GM20431 (cell line): ENCODE measurements at regions not wholly inside any gene's neighbourhood (a gene's known extent, or its start where the extent isn't known, plus 50 kb on each side); places are given as distances from the start of the nearest gene placed in this dataset.

Source experiments
- in situ Hi-C: fragments of 300-500 bp; cut with MseI, MboI; formaldehyde crosslinking; loops from one replicate; pipeline ENCODE4 v1.15.0; 2020; ENCODE audit warnings: low sequenced_read_pairs; ENCODE audit not compliant: unreplicated experiment

GRCh38 chr4:104879367-104879766 is 267.3 kb upstream of the TET2 start:
- in situ Hi-C loops: no loop called here

DNA sequence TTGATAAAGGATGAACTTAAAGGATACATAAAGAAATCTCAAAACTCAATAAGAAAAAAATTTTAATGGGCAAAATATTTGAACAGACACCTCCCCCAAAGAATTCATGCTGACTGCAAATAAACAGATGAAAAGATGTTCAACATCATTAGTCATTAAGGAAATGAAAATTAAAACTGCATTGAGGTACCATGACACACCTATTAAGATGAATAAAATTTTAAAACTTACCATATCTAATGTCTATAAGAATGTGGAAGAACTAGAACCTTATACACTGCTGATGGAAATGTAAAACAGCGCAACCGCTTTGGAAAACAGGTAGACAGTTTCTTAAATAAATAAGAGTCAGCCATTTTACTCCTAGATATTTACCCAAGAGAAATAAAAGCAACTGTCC is 266.8 kb upstream of the TET2 start:
- in situ Hi-C loops: no loop called here

GRCh38 chr4:104881136-104881886 is 265.4 kb upstream of the TET2 start:
- in situ Hi-C loops: no loop called here

GRCh38 chr4:104890598-104891275 is 255.9 kb upstream of the TET2 start:
- in situ Hi-C loops: no loop called here

DNA sequence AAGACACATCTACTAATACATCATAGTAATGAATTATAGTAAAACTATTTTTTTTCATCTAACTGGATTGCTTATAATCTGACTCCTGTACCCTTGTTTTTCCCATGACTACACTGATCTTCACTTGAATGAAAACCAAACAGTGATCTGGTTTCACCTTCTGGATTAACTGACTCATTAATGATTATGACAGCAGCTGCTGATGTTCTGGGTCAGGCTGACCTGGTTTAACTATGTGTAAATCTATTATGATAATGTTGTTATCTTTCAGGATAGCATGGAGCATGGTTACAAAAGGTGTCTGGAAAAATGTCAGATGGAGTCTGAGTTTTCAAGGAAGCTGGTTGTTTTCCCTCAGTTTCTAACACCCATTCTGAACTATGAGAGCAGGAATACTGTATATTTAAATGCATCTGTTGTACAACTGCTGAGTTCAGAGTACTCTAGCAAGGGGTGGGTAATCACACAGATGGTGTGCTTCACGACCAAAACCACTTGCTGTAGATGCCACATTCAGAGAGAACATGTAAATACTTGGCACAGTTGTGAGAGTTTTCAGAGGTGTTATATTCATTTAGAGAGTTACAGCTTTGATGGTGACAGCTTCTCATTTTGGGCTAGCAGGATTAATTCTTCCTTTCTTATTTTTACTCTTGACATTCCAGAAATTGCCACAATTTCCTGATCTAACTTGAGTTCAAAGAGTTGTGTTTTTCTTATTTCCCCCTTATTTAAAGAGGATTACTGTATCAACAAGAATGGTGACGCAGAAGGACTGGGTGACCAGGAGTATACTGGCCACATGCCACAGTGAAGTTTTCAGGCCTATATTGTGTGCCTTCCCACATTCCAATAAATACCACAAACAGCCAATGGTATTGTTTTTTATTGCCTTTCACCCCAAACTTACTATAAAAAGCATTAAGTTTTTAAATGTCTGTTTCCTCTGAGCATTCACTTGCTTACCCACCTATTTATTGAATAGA is 249.7 kb upstream of the TET2 start:
- in situ Hi-C loops: no loop called here

DNA sequence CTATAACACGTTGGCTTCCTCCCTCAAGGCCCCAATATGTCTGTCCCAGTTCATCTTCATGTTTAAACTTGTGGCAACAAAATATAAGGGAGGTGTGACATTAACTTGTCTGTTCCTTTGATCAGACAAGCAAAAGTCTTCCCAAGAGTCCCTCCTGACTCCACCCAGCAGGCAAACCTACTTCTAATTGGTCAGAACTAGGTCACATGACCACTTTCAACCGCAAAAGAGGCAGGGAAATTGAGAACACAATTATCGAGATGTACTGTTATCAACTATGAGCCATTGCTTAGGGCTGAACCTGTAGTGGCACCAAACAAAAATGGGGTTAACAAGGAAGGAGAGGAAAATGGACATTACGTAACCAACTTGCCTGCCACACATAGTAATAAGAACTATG is 246.8 kb upstream of the TET2 start:
- in situ Hi-C loops: no loop called here

DNA sequence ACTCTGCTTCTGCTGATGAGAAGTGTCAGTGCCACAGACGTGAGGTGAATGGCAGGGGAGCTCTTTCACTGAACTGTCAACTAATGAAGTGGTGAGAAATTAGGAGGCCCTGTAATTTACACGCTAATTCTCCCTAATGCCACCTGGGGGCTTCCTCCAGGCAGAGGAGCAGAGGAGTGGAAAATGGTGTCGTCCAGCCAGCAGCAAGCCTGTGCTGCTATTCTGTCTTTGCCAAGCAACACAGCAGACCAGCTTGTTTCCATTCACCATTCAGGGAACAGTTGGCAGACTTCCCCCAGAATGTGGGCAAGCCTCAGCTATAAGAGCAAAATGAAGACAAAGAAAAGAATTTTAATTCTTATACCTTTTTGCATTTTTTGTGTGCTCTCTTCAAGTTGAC is 245.2 kb upstream of the TET2 start:
- in situ Hi-C loops: no loop called here

GRCh38 chr4:104901961-104902605 is 244.6 kb upstream of the TET2 start:
- in situ Hi-C loops: no loop called here

DNA sequence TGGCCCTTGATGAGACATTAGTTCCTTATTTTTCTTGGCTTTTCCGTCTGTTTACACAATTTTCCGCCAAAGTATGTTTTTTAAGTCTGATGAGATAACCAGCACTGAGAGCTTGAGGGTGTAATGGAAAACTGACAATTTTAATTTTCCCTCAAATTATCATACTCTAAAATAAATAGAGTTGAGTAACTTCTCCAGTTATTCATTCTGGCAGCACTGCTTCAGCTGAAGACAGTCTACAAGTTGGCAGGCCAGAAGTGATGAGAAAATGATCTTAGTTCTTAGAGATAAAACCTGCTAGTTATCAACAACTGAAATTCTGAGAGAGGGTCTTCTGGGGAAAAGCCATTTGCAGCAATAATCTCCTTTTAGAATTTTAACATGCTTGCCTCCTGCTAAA is 241.6 kb upstream of the TET2 start:
- in situ Hi-C loops: no loop called here

- in situ Hi-C loops: no loop called here
These were observed 241.1 kb upstream of the TET2 start for GRCh38 chr4:104905546-104905945.

DNA sequence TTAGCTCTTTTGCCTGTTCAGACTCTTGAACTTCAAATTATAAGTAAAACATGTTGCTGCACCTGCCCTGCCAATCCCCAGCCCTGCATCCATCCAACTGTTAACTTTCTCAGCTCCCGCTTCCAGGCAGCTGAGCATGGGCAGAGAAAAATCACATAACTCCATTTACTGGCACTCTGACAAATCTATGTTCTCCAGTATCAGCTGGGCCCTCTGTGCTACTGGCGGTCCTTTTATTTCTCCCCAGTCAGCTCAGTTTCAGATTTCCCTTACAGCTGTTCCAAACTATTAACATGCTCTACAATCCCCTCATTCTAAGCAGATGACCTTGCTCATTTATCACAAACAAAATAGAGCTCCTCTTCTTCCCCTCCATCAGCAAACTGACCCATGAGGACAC is 240.4 kb upstream of the TET2 start:
- in situ Hi-C loops: no loop called here

DNA sequence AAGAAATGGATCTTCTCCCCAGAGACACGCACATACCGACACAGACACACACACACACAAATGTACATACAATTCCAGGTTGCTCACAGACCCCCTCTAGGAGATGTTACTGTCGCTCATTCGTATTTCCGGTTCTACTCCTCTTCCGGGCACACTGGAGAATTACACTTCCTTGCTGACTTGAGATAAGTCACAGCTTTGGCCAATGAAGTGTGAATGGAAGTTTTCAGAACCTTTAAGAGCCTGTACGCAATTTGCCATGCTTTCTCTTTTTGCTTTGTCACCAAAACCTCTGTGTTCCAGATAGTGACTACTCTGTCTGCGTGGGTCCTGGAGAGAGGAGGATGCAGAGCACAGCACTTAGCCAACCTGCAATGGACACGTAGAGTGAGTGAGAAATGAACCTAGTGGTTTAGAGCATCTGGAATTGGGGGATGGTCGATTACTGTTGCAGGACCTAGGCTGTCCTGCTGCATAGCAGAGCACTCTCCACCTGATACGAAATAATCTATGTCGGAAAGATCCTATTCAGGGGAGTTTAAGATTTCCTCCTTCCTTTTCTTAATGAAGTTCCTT is 239.5 kb upstream of the TET2 start:
- in situ Hi-C loops: no loop called here

- in situ Hi-C loops: no loop called here
These were observed 238.7 kb upstream of the TET2 start for GRCh38 chr4:104907991-104908390.

GRCh38 chr4:104909376-104909775 is 237.3 kb upstream of the TET2 start:
- in situ Hi-C loops: no loop called here

GRCh38 chr4:104912518-104912917 is 234.2 kb upstream of the TET2 start:
- in situ Hi-C loops: no loop called here

- in situ Hi-C loops: no loop called here
These were observed 231.3 kb upstream of the TET2 start for GRCh38 chr4:104915373-104915772.

DNA sequence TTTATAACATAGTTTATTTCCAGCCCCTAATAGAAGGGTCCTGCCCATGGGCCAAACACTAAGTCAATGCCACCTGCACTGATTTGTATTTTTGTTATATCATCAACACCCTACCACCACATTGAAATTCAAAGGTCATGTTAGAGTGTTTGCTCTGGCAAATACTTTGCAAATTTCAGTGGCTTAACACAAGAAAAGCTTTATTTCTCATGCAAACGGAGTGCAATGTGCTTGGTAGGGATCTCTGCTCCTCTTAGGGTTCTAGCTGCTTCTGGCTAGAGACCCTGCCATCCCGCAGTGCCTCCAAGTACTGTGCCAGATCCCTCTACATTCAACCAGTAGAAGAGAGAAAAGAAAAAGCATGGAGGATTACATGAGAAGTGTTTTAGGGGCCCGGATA is 230.8 kb upstream of the TET2 start:
- in situ Hi-C loops: no loop called here

GRCh38 chr4:104919406-104919805 is 227.3 kb upstream of the TET2 start:
- in situ Hi-C loops: no loop called here

GRCh38 chr4:104930298-104930697 is 216.4 kb upstream of the TET2 start:
- in situ Hi-C loops: no loop called here
